HCT116 (cell line): ENCODE measurements at regions not wholly inside any gene's neighbourhood (a gene's known extent, or its start where the extent isn't known, plus 50 kb on each side); places are given as distances from the start of the nearest gene placed in this dataset.

Source experiments
- ATAC-seq: fragments of 200-7000 bp; cut with Tn5 transposase; 2 replicates; pipeline ENCODE4 v1.9.1; 2020; ENCODE audit warnings: mild to moderate bottlenecking, moderate library complexity
- BruUV-seq: library from RNA; stranded (reverse); fragments of 400-500 nt; replicated peaks from 2 replicates; lab custom pipeline; 2021; lab: Mats Ljungman, UMichigan
- CTCF ChIA-PET: fragments of 300-600 bp; sonication (Branson Sonifier 250); formaldehyde crosslinking; loops from one replicate; lab custom pipeline; 2021; ENCODE audit warnings: antibody characterized with exemption; lab: Charles Lee
- POLR2A ChIA-PET: fragments of 300-600, 350-600 bp; sonication (Branson Sonifier 250); formaldehyde crosslinking; loops from one replicate; lab custom pipeline; 2021; ENCODE audit warnings: antibody characterized with exemption; lab: Charles Lee
- RAD21 ChIA-PET, 2 experiments: fragments of 300-600 bp; sonication (Branson Sonifier 250); formaldehyde crosslinking; loops; one replicate each; lab custom pipeline; 2023; ENCODE audit warnings: low total read pairs in 2 of 2; ENCODE audit not compliant: uncharacterized antibody in 2 of 2, unreplicated experiment in 2 of 2, low non-redundant PET in 1 of 2; lab: Charles Lee
- DNase-seq: peaks from one replicate; pipeline ENCODE4 v3.0.0-alpha.2; 2010; ENCODE audit warnings: low read depth, low spot score
- H2AFZ ChIP-seq: fragments of 200-600 bp; shearing (Covaris generic), sonication (generic); 2 replicates; pipeline ENCODE4 v1.6.1; 2017; ENCODE audit warnings: low read depth, mixed run types, mixed read lengths, antibody characterized with exemption, low read length; ENCODE audit not compliant: poor library complexity, severe bottlenecking
- H3K27ac ChIP-seq: 2 replicates; pipeline ENCODE4 v1.5.1; 2012; ENCODE audit warnings: low read depth, low read length
- H3K27me3 ChIP-seq: fragments of 200-600 bp; sonication (generic); 2 replicates; pipeline ENCODE4 v1.6.1; 2016; ENCODE audit warnings: mixed run types, low read length, mixed read lengths; ENCODE audit not compliant: insufficient read depth
- H3K36me3 ChIP-seq, 2 experiments: fragments of 200-500 bp in 1 of 2; fragments of 200-600 bp in 1 of 2; sonication (Bioruptor generic) in 1 of 2; sonication (generic) in 1 of 2; 2 replicates each; pipeline versions ENCODE4 v1.5.1 to v1.6.1; 2014 to 2016; ENCODE audit warnings: low read length in 2 of 2, inconsistent platforms in 1 of 2, mixed read lengths in 1 of 2, mixed run types in 1 of 2; ENCODE audit not compliant: insufficient read depth in 2 of 2, control insufficient read depth in 1 of 2
- H3K4me1 ChIP-seq, 2 experiments: fragments of 200-600 bp in 1 of 2; sonication (generic) in 1 of 2; 2 replicates each; pipeline versions ENCODE4 v1.5.1 to v1.6.1; 2012 to 2017; ENCODE audit warnings: low read length in 2 of 2, inconsistent platforms in 1 of 2, mild to moderate bottlenecking in 1 of 2, mixed read lengths in 1 of 2, mixed run types in 1 of 2, moderate library complexity in 1 of 2; ENCODE audit not compliant: insufficient read depth in 2 of 2, control insufficient read depth in 1 of 2
- H3K4me2 ChIP-seq: fragments of 200-600 bp; sonication (generic); 2 replicates; pipeline ENCODE4 v1.6.1; 2017; ENCODE audit warnings: mixed run types, low read length, mixed read lengths
- H3K4me3 ChIP-seq, 2 experiments: fragments of 200-600 bp in 1 of 2; sonication (generic) in 1 of 2; replicated peaks in 1 of 2; 2 replicates each; pipeline ENCODE4 v1.5.1; 2011 to 2016; ENCODE audit warnings: low read length in 2 of 2, control low read depth in 1 of 2, low read depth in 1 of 2, mild to moderate bottlenecking in 1 of 2, mixed read lengths in 1 of 2, mixed run types in 1 of 2
- H3K79me2 ChIP-seq: fragments of 200-600 bp; sonication (generic); 2 replicates; pipeline ENCODE4 v1.6.1; 2017; ENCODE audit warnings: mild to moderate bottlenecking, mixed run types, low read length, moderate library complexity, mixed read lengths; ENCODE audit not compliant: insufficient read depth
- H3K9ac ChIP-seq: fragments of 200-600 bp; sonication (generic); 2 replicates; pipeline ENCODE4 v1.6.1; 2016; ENCODE audit warnings: low read length, mixed read lengths
- H3K9me2 ChIP-seq: fragments of 200-600 bp; sonication (generic), shearing (Covaris generic); 2 replicates; pipeline ENCODE4 v1.6.1; 2017; ENCODE audit warnings: mixed run types, mild to moderate bottlenecking, moderate library complexity; ENCODE audit not compliant: insufficient read depth
- H3K9me3 ChIP-seq, 2 experiments: fragments of 200-500 bp in 1 of 2; fragments of 200-600 bp in 1 of 2; sonication (Bioruptor generic) in 1 of 2; sonication (generic) in 1 of 2; 2 replicates each; pipeline ENCODE4 v1.6.1; 2014 to 2017; ENCODE audit warnings: low read length in 2 of 2, mixed read lengths in 2 of 2, inconsistent platforms in 1 of 2, low read depth in 1 of 2, mild to moderate bottlenecking in 1 of 2, mixed run types in 1 of 2, moderate library complexity in 1 of 2; ENCODE audit not compliant: control insufficient read depth in 1 of 2, insufficient read depth in 1 of 2
- H4K20me1 ChIP-seq: fragments of 200-600 bp; sonication (generic), shearing (Covaris generic); 2 replicates; pipeline ENCODE4 v1.6.1; 2017; ENCODE audit warnings: mixed run types, mild to moderate bottlenecking, moderate library complexity; ENCODE audit not compliant: insufficient read depth
- ATF3 ChIP-seq: IDR thresholded peaks from 2 replicates; pipeline ENCODE4 v1.6.1; 2012
- CBX3 ChIP-seq: IDR thresholded peaks from 2 replicates; pipeline ENCODE4 v1.6.1; 2012; ENCODE audit warnings: low read depth
- CEBPB ChIP-seq: IDR thresholded peaks from 2 replicates; pipeline ENCODE4 v1.6.1; 2012; ENCODE audit warnings: low read depth
- EGR1 ChIP-seq: IDR thresholded peaks from 2 replicates; pipeline ENCODE4 v1.6.1; 2012; ENCODE audit warnings: low read depth
- ELF1 ChIP-seq: IDR thresholded peaks from 2 replicates; pipeline ENCODE4 v1.6.1; 2012; ENCODE audit warnings: low read depth, borderline replicate concordance
- EZH2 ChIP-seq: fragments of 200-600 bp; sonication (generic); IDR thresholded peaks from 2 replicates; pipeline ENCODE4 v1.6.1; 2017; ENCODE audit warnings: antibody characterized with exemption, mixed run types
- MAX ChIP-seq: IDR thresholded peaks from 2 replicates; pipeline ENCODE4 v1.6.1; 2012
- POLR2A ChIP-seq: IDR thresholded peaks from 2 replicates; pipeline ENCODE4 v1.7.0; 2011; ENCODE audit warnings: borderline replicate concordance; ENCODE audit not compliant: insufficient read depth, insufficient read length; ENCODE audit errors: extremely low read depth
- POLR2AphosphoS5 ChIP-seq: IDR thresholded peaks from 2 replicates; pipeline ENCODE4 v1.6.1; 2011; ENCODE audit warnings: mild to moderate bottlenecking, low read depth, low read length, moderate library complexity
- RAD21 ChIP-seq: IDR thresholded peaks from 2 replicates; pipeline ENCODE4 v1.6.1; 2012; ENCODE audit warnings: low read depth, mild to moderate bottlenecking
- SP1 ChIP-seq: IDR thresholded peaks from 2 replicates; pipeline ENCODE4 v1.6.1; 2012; ENCODE audit warnings: low read depth
- SRF ChIP-seq: IDR thresholded peaks from 2 replicates; pipeline ENCODE4 v1.6.1; 2012; ENCODE audit warnings: low read depth
- TCF7L2 ChIP-seq: IDR thresholded peaks from 2 replicates; pipeline ENCODE4 v1.7.0; 2011; ENCODE audit warnings: borderline replicate concordance, inconsistent platforms; ENCODE audit not compliant: insufficient read depth, insufficient read length; ENCODE audit errors: extremely low read depth
- ZNF274 ChIP-seq: fragments of 200-500 bp; sonication (Bioruptor generic); IDR thresholded peaks from 2 replicates; pipeline ENCODE4 v1.6.1; 2014; ENCODE audit warnings: mild to moderate bottlenecking, low read depth, low read length, inconsistent platforms
- intact Hi-C: fragments of 100-400 bp; cut with micrococcal nuclease; formaldehyde crosslinking; loops from 2 replicates; pipeline ENCODE4 v1.10.0; 2022

GRCh38 chrX:5632887-5633286 lies 595.8 kb downstream of the NLGN4X start:
- H3K27ac ChIP-seq, result no peak overlapping the region
- ChIA-PET CTCF (no interaction called here), RAD21 (no interaction called here), POLR2A (no interaction called here)
- H3K9me2 ChIP-seq, result no peaks in the 10 kb centered on the region
- no peaks in the 10 kb centered on the region for H4K20me1 ChIP-seq
- DNase-seq (no peak), ATAC-seq (no peak)
- H3K4me3 ChIP-seq, result no peak overlapping the region
- no peak for TF ChIP-seq POLR2AphosphoS5
- no peak for TF ChIP-seq POLR2A
- no peak for TF ChIP-seq EGR1
- no peak for TF ChIP-seq RAD21
- TF ChIP-seq ATF3, result no peak
- TF ChIP-seq MAX, result no peak
- H3K27me3 ChIP-seq, result no peaks in the 10 kb centered on the region
- no peaks in the 10 kb centered on the region for H3K9me3 ChIP-seq
- H2AFZ ChIP-seq, result no peak overlapping the region
- H3K4me2 ChIP-seq, result no peak overlapping the region
- BruUV-seq, result no TSS peak
- H3K79me2 ChIP-seq, result no peaks in the 10 kb centered on the region
- no peaks in the 10 kb centered on the region for H3K36me3 ChIP-seq
- intact Hi-C loops, result no loop called here
- H3K9ac ChIP-seq, result no peak overlapping the region
- H3K4me1 ChIP-seq, result no peaks in the 10 kb centered on the region

- Histone ChIP-seq H3K27me3 (no peaks in the 10 kb centered on the region), H3K9me3 (no peaks in the 10 kb centered on the region), H3K4me3 (no peak overlapping the region), H3K79me2 (no peaks in the 10 kb centered on the region), H2AFZ (no peak overlapping the region), H3K27ac (no peak overlapping the region), H3K4me2 (no peak overlapping the region), H4K20me1 (no peaks in the 10 kb centered on the region), H3K9ac (no peak overlapping the region), H3K4me1 (no peaks in the 10 kb centered on the region), H3K36me3 (no peaks in the 10 kb centered on the region), H3K9me2 (no peaks in the 10 kb centered on the region)
- POLR2A ChIA-PET, result no interaction called here
- ATAC-seq, result no peak
- intact Hi-C loops, result no loop called here
- no peak for DNase-seq
- no TSS peak for BruUV-seq
- no peak for TF ChIP-seq TCF7L2
- no peak for TF ChIP-seq RAD21
- no peak for TF ChIP-seq MAX
- no peak for TF ChIP-seq ATF3
- TF ChIP-seq ZNF274, result no peak
- TF ChIP-seq CEBPB, result no peak
- TF ChIP-seq ELF1, result no peak
- no peak for TF ChIP-seq CBX3
- no peak for TF ChIP-seq SP1
- no peak for TF ChIP-seq EGR1
- TF ChIP-seq SRF, result no peak
- TF ChIP-seq EZH2, result no peak
- RAD21 ChIA-PET, result no interaction called here
- CTCF ChIA-PET, result no interaction called here
Measured at GRCh38 chrX:5632061-5632614, 596.5 kb downstream of the NLGN4X start.
